HG03066 (cell line): ENCODE measurements at regions not wholly inside any gene's neighbourhood (a gene's known extent, or its start where the extent isn't known, plus 50 kb on each side); places are given as distances from the start of the nearest gene placed in this dataset.
"Not testable (repeated sequence)": the region's sequence is repeated elsewhere in the genome, so short reads cannot be mapped to it uniquely, and the experiment has no call there.

Experiments used
- ATAC-seq: cut with Tn5 transposase; IDR thresholded peaks from one replicate; pipeline ENCODE4 v1.9.1; 2021; ENCODE audit warnings: low read depth; ENCODE audit not compliant: unreplicated experiment

GRCh38 chr5:53160895-53161294 is 51.3 kb upstream of the MOCS2 start:
- no peak for ATAC-seq

- ATAC-seq: no peak
These were observed 52.3 kb upstream of the MOCS2 start for GRCh38 chr5:53161876-53162275.

GRCh38 chr5:53164478-53165165 is 55.1 kb upstream of the MOCS2 start:
- ATAC-seq: no peak

GRCh38 chr5:53165431-53166182 is 56.0 kb upstream of the MOCS2 start:
- ATAC-seq: no peak

- ATAC-seq: no peak
These were observed 56.6 kb upstream of the MOCS2 start for GRCh38 chr5:53166183-53166495.

- ATAC-seq: no peak
These were observed 58.3 kb upstream of the MOCS2 start for GRCh38 chr5:53167836-53168235.

- no peak for ATAC-seq
These were observed 60.4 kb upstream of the MOCS2 start for GRCh38 chr5:53169933-53170332.

- no peak for ATAC-seq
These were observed 61.3 kb upstream of the MOCS2 start for GRCh38 chr5:53170746-53171349.

- ATAC-seq: not testable (repeated sequence)
These were observed 62.5 kb upstream of the MOCS2 start for GRCh38 chr5:53172073-53172472.

GRCh38 chr5:53172630-53173029 is 63.1 kb upstream of the MOCS2 start:
- no peak for ATAC-seq

- ATAC-seq: no peak
These were observed 63.5 kb upstream of the MOCS2 start for GRCh38 chr5:53173083-53173482.

GRCh38 chr5:53178830-53179229 is 69.3 kb upstream of the MOCS2 start:
- no peak for ATAC-seq

GRCh38 chr5:53179691-53180090 is 70.1 kb upstream of the MOCS2 start:
- ATAC-seq: no peak

- ATAC-seq: no peak
These were observed 71.0 kb upstream of the MOCS2 start for GRCh38 chr5:53180538-53180937.

GRCh38 chr5:53180991-53181390 is 71.4 kb upstream of the MOCS2 start:
- ATAC-seq: no peak

GRCh38 chr5:53183880-53184279 is 74.3 kb upstream of the MOCS2 start:
- no peak for ATAC-seq

- ATAC-seq: no peak
These were observed 82.1 kb upstream of the MOCS2 start for GRCh38 chr5:53191548-53192165.

- no peak for ATAC-seq
These were observed 84.5 kb upstream of the MOCS2 start for GRCh38 chr5:53194086-53194485.

- ATAC-seq: no peak
These were observed 90.3 kb upstream of the MOCS2 start for GRCh38 chr5:53199882-53200281.

- no peak for ATAC-seq
These were observed 90.7 kb upstream of the MOCS2 start for GRCh38 chr5:53200306-53200705.

- no peak for ATAC-seq
These were observed 92.2 kb upstream of the MOCS2 start for GRCh38 chr5:53201746-53202145.

GRCh38 chr5:53206562-53206961 is 97.0 kb upstream of the MOCS2 start:
- no peak for ATAC-seq
